GM19099 (cell line): ENCODE measurements at regions not wholly inside any gene's neighbourhood (a gene's known extent, or its start where the extent isn't known, plus 50 kb on each side); places are given as distances from the start of the nearest gene placed in this dataset.

Source experiments
- POLR2A ChIP-seq: IDR thresholded peaks from 3 replicates; pipeline ENCODE4 v1.6.1; 2011; ENCODE audit warnings: low read depth; ENCODE audit not compliant: insufficient read length; ENCODE audit errors: extremely low read depth

DNA sequence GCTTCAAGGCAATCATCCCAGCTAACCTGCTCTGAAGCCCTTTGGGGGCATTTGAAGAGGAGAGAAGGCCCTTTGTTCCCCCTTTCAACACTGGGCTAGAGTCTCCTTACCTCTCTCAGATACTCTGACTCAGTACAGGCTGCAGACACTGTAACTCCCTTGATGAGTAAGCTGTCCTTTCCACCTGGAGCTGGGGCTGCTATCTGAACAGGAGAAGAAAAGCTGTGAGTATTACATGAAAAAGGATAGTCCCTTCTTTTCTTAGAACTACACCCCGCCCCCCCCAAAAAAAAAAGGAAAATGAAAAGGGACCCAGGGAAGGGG lies 186.6 kb upstream of the PLEKHG7 start:
- no peak for TF ChIP-seq POLR2A

DNA sequence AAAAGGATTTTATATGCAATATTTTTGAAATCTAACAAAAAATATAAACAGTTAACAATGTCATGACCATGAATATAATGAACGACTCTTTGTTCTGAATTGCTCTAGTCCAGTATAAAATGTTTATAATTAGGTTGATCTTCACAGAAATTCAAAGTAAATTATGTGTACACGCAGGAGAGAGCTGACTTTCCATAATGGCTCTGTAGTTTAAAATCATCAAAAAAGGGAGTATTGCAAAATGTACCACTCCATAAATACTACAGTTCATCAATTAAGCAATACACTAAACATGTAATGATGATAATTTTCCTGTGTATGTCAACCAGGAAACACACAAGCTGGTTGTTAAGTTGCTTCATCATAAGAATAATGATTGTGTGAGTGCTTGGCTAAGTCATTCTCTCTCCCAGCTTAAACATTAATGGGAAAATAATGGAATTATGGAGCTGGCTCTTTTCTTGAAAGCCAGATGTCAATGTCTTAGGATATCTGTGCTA lies 189.5 kb upstream of the PLEKHG7 start:
- TF ChIP-seq POLR2A, result no peak

DNA sequence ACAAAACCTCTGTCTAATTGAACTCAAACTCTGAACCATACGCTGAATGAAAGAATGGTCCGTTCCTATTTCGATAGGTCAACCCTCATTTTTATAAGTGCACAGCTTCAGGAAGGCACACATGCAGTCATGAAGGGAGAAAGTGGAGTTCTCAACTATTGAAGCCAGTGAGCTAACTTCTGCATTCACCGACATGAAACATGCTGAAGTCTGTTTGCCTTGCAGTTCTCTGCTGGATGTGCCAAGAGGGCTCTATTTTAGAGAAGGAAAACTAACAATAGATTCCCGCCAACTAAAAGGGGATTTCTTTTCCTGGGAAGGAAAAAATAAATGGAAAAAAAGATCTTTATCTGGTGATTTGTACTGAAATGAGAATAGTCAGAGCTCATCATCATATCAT lies 191.0 kb upstream of the PLEKHG7 start:
- no peak for TF ChIP-seq POLR2A

DNA sequence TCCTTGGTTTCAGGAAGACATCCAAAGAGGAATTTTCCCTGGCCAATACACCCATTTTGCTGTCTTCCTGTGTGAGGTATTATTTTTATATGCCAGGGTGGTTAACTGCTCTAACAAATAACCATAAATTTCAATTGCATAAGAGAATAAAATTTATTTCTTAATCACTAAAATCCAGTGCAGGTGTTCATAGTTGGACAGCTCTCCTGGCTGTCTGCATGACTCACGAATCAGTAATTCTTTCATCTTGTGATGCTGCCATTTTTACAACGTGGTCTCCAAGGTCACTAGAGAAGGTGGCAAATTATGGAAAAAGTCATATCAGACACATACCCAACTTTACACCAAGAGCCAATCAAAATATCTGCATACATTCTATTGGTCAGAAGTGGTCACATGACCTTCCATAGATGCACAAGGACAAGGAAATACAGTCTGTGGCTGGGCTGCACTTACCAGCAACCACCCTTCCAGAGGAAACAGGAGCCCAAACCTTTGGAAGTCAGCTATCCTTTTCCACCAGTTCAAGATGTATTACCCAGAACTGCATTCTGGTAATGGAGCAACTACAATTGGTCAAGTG lies 193.5 kb upstream of the PLEKHG7 start:
- TF ChIP-seq POLR2A, result no peak

DNA sequence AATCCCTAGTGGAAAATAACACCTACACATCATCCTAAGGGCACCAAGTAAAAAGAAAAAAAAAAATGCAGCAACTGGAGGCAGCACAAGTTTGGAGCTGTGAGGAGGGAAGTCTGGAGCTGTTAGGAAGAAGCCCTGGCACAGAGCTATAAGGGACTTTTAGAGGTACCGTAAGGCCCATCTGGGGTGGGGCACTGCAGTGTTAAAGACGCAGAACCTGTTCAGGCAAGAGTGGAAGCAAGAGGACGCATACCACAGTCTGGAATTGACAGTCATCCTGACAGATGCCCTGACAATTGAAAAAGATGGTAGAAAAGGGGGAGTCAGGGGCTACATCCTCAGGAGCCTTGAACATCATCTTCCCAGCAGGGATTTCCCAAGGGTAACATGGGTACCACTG lies 195.9 kb upstream of the PLEKHG7 start:
- TF ChIP-seq POLR2A, result no peak

DNA sequence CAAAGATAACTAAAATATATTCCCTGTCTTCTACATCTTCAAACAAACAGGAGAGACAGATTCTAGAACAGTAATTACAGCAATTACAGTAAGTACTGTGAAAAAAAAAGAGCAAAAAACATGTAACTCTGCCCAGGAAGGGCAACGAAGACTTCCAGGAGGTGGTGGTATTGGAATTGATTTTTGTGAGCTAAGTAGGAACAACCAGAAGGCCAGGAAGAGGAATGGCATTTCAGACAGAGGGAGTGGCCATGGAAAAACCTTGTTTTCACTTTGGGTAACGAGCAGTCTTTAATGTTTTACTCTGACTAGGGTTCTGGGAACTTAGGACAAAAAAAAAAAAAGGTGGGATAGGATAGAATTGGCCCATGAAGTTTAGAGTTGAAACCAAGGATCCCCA lies 196.3 kb upstream of the PLEKHG7 start:
- no peak for TF ChIP-seq POLR2A

DNA sequence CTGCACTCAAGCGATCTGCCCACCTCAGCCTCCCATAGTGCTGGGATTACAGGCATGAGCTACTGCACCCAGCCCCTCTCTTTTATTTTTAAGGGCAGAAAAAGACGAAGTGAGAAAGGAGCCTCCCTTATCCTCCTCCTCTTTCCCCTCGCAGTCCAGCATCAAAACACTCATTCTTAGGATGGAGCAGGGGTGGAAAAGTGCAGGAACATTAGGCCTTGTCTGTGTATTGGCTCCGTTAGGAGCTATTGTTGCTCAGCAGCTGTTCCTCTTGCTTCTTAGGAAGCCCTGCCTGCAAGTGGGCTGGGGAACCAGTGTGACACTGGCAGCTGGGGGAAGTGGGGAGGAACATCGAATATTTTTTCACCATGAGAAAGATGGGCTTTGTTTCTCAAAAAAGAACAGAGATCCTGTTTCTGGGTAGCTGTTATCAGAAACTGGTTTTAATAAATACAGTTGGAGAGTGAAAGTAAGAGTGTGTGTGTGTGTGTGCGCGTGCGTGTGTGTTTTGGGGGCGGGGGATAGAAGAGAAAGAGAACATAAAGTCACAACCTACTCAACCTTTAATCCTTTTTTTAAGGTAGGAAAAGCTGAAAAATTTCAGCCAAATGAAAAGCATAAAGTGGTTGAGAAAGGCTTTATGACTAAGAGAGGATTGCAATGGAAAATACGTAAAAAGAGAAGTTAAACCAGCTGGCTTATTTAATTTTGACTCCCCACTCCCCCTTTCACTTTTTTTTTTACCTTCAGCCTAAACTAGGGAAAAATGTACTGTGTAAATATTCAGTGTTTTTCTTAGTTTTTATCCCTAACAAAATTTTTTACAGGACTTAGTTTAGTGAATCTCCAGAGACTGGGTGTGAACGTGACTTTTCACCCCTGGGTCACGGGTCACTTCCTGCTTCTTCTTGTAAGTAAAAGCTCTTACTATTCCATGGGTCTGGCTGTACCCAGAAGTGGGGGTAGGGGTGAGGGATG lies 197.2 kb upstream of the PLEKHG7 start:
- TF ChIP-seq POLR2A, result peak; percentile 14

DNA sequence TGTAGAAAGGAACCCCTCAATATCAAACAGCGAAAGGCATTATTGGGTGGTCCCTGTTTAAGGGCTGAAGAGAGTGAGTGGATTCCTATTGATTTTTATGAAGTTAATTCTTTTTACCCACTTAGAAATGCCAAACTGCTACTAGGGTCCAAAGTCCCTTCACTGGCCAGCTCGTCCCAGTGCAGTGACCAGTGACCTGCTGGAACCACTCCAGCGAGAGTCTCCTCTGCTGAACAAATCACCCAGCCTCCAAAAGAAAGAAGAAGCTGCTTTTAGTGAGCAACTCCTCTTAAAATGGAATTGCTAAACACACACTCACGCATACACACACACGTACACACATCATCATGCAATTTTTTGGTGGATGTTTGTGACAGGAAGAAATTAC lies 198.2 kb upstream of the PLEKHG7 start:
- TF ChIP-seq POLR2A, result no peak

DNA sequence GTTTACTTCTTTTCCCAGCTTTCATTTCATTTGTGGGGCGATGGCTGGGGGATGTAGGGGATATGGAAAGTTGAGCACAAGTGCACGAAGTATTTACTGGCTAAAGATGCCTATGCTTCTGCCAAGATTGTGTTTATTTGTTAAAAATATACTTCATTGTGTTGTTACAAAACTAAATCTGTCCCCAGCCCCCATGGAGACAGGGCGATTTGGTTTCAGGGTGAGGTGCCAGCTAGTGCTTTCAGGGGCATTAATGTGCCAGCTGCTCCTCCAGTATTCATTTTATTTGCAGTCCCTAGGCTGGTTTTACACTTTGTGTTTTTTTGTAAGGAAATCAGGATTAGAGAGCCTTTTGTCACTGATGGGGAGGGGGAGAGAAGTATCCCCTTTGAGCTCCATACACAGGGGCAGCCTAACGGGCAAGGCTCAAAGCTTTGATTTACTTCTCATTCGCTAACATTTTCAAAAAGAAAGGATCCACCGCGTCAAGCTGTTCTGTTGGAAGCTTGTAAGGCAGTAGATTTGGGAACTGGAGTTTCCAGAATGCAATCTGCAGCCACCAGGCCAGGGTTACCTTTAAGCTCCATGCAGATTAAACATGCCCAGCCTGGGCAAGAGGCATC lies 198.7 kb upstream of the PLEKHG7 start:
- no peak for TF ChIP-seq POLR2A

DNA sequence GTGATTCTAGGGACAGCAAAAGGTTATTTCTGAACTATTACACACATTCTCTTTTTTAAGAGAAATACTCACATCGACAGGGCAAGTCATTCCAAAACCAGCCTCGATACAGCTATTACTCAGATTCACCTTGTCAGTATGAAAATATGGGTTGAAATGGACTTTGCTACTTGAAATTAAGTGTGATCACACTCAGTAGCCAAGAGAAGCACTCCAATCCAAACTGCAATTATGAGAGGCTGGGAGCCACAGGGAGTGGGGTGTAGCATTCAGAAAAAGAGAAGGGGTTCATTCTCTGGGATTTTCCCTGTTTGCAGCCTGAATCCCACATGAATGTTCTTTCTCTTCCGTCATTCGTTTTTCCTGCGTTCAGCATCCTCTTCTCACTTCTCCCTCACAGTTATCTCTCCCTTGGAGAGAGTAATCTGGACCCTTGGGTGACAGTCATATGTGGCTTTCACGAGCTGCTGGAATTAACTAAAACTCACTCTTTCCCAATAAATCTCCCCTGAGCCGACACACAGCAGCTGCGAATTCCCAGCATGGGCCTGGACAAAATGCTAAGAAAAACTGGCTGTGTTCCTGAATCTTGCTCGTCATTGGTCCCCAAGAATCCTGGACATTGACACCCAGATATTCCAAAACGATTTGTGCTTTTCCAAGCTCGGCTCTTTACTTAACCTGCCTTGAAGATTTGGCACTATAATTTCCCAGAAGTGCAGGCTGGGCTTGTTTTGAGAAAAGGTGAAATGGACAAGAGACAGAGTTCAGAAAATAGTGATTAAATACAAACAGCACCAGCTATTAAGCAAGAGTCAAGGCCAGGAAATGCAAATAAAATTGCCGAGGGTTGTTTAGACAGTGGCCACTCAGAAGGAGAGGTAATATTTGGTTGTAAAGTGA lies 199.5 kb upstream of the PLEKHG7 start:
- TF ChIP-seq POLR2A, result peak; percentile 34

DNA sequence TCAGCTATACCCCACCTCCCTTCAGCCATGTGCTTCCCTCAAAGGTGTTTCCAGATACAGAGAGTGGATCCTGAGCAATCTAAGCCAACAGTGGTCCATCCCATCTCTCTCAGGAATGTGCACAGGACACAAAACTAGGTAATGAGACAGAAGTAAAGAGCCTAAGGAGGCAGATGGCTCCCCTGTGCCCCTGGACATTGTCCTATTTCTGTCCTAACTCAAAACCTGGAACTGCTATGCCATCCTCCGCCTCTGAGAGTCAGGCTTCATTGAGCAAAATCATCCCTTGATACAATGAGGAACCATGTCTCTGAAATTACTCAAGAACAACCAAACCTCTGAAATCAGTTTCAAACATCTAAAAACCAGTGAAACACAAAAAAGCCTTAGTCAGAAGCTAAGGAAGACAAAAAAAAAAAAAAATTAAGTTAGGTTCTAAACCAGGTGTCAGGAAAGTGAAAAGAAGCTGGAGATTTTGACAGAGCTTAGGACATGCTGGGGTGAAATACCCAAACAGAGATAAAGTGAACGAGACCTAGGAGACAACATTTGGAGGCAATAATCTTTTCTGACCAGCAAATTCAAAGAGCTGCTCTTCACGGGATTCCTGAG lies 200.3 kb upstream of the PLEKHG7 start:
- TF ChIP-seq POLR2A, result no peak

DNA sequence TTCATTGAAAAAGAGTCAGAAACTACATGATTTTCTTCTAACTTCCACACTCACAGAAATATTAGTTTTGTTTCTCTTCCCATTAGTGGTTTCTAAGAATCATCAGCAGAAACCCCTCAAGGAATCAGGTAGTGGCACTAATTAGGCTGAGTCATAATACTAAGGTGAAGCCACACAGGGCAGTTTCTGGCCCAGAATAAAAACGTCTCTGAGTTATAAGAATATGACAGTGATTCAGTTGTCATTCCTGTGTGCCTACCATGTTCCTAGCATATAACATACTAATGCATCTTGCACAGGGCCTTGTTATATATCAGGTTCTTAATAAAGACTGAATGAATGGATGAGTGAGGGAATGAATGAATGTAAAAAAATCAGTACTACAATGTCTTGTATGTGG lies 206.0 kb upstream of the PLEKHG7 start:
- no peak for TF ChIP-seq POLR2A

DNA sequence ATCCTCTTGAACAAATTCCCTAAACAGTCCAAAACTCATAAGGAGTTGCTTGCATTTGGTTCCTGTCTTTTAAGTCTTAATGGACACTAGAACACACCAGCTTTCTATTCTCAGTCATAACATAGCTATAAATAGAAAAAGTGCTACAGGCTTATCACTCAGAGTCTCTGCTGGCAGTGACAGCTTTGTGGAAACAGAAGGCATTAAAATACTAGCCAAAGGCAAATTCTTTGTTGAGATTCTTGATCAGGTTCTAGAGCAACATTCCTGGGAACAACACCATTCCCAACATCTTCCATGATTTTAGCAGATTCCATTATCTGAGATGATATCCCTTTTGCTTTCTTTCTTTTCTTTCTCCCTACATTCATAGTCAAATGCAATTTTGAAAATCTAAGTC lies 207.7 kb upstream of the PLEKHG7 start:
- no peak for TF ChIP-seq POLR2A

DNA sequence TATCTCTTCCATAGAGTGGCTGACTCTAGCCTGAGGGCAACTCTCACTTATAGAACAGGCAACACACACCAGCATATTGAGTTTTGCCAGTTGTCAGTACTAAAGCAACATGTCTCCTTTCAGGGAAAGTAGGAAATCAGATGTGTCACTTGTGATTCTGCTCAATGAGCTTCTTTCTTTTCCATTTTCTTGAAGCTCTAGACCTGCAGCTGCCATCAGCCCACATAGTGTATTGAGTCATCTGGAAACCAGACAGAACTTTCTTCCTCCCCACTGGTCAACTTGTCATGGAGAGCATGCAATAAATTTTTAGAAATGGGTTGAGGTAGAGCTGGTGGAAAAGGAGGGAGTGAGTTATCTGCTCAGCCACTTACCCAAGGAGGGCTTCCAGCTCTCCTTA lies 209.0 kb upstream of the PLEKHG7 start:
- no peak for TF ChIP-seq POLR2A
